NCI-H2171 treated with DMSO at 0.1 percent for 48 hours (cell line): ENCODE measurements at regions not wholly inside any gene's neighbourhood (a gene's known extent, or its start where the extent isn't known, plus 50 kb on each side); places are given as distances from the start of the nearest gene placed in this dataset.

Source experiments
- DNase-seq: peaks from one replicate; lab custom pipeline; 2025; lab: John Stamatoyannopoulos, UW

GRCh38 chr14:86057018-86057667, 527.2 kb downstream of the FLRT2 start:
- DNase-seq = peak; percentile 63

GRCh38 chr14:86055512-86056075, 525.6 kb downstream of the FLRT2 start:
- peak; percentile 51 for DNase-seq

GRCh38 chr14:86052868-86053267, 522.9 kb downstream of the FLRT2 start:
- no peak for DNase-seq

GRCh38 chr14:86050757-86051156, 520.8 kb downstream of the FLRT2 start:
- no peak for DNase-seq

GRCh38 chr14:86050072-86050683, 520.2 kb downstream of the FLRT2 start:
- no peak for DNase-seq

GRCh38 chr14:86039176-86039575, 509.2 kb downstream of the FLRT2 start:
- DNase-seq = no peak

GRCh38 chr14:86038387-86039042, 508.6 kb downstream of the FLRT2 start:
- DNase-seq = peak; percentile 50

- no peak for DNase-seq
Observed at GRCh38 chr14:86035882-86036281, 505.9 kb downstream of the FLRT2 start.

- DNase-seq = no peak
Observed at GRCh38 chr14:86027990-86028389, 498.0 kb downstream of the FLRT2 start.

GRCh38 chr14:86027144-86027543, 497.2 kb downstream of the FLRT2 start:
- DNase-seq = no peak

GRCh38 chr14:86022031-86022629, 492.2 kb downstream of the FLRT2 start:
- peak; percentile 7 for DNase-seq

GRCh38 chr14:86020841-86021240, 490.9 kb downstream of the FLRT2 start:
- DNase-seq = no peak

- no peak for DNase-seq
Observed at GRCh38 chr14:86015941-86016340, 486.0 kb downstream of the FLRT2 start.

- DNase-seq = no peak
Observed at GRCh38 chr14:86015511-86015910, 485.6 kb downstream of the FLRT2 start.

GRCh38 chr14:86013641-86014040, 483.7 kb downstream of the FLRT2 start:
- DNase-seq = no peak

GRCh38 chr14:86012461-86012860, 482.5 kb downstream of the FLRT2 start:
- no peak for DNase-seq

- DNase-seq = no peak
Observed at GRCh38 chr14:86003998-86004397, 474.1 kb downstream of the FLRT2 start.

- DNase-seq = no peak
Observed at GRCh38 chr14:85996551-85996950, 466.6 kb downstream of the FLRT2 start.

- no peak for DNase-seq
Observed at GRCh38 chr14:85991156-85991555, 461.2 kb downstream of the FLRT2 start.

GRCh38 chr14:85987907-85988306, 458.0 kb downstream of the FLRT2 start:
- no peak for DNase-seq

GRCh38 chr14:85987292-85987691, 457.3 kb downstream of the FLRT2 start:
- DNase-seq = no peak

GRCh38 chr14:85978582-85979250, 448.8 kb downstream of the FLRT2 start:
- DNase-seq = peak; percentile 50
